ENCODE measurements at regions not wholly inside any gene's neighbourhood (a gene's known extent, or its start where the extent isn't known, plus 50 kb on each side); places are given as distances from the start of the nearest gene placed in this dataset.

DNA sequence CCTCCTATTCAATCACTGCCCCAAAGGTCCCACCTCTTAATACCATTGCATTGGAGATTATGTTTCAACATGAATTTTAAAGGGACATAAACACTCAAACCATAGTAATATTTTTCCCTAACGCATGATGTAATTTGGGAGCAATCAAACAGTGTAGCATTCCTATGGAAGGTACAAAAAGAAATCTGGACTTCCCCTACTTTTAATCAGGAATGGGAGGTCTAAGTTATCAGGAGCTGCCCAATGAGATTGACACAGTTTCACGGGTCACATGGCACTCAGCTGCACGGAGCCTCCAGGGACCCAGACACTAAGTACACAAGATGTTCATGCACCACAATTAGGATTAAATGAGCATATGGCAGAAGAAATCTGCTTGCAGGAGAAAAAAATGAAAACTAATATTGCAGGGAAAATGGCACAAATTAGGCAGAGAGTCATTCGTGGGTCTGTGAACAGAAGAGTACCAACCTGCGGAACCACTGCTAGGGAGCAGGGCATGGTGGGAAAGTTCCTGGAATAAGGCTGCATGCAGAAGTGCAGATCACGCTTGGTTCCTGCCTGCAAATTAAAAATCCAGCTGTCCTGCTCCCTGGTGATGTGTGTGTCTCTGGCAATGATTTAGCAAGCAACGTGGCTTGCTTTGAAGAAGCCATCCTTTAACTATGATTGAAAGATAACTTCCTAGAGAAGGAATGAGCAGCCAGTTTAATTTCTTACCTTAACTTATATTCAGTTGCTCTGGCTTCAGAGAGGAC is 326.6 kb upstream of the ID2 start:
- Mint-ChIP-seq H3K36me3 (ENCODE audit: low read depth) (no peaks in the 10 kb centered on the region), H3K27me3 (no peaks in the 10 kb centered on the region), H3K9me3 (no peaks in the 10 kb centered on the region), H3K4me3 (no peak overlapping the region), H3K4me1 (ENCODE audit: low read depth) (no peaks in the 10 kb centered on the region), H3K27ac (no peak overlapping the region)
- DNase-seq = no peak

DNA sequence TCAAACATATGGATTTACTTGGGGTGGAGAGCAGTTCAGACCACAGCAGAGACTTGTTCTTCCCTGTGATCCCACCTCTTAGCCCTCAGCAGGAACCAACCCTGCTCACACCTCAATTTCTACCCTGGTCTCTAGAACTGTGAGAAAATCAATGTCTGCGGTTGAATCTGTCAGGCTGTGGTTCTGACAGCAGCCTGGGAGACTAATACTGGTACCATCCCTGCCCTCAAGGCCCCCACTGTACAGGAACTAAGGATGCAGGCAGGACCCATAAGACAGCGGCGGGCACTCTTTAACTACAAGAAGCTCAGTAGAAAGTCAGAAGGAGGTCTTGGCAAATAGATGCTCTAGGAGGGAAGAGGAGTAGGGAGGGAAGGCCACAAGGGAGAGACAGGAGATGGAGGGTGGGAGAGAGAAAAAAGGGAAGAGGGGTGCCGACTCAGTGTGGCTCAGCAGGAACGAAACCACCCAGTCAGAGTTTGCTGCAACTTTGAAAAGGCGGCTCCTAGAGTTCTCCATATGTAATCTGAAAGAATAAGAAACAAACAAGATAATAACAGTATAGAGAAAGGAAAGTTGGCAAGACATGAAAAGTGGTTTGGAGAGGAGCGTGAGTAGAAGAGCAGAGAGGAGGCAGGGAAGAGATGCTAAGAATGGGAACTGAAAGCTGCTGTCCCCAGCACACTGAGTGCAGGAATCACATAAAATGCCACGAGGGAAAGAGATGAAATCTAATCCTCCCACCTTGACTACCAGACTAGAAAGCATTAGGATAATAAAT is 323.9 kb upstream of the ID2 start:
- Mint-ChIP-seq H3K4me3 (no peak overlapping the region), H3K27me3 (no peaks in the 10 kb centered on the region), H3K4me1 (ENCODE audit: low read depth) (peaks cover 1% of the 10 kb centered on the region), H3K27ac (no peak overlapping the region), H3K9me3 (no peaks in the 10 kb centered on the region), H3K36me3 (ENCODE audit: low read depth) (no peaks in the 10 kb centered on the region)
- DNase-seq = no peak

- H3K36me3 Mint-ChIP-seq (ENCODE audit: low read depth) = no peaks in the 10 kb centered on the region
- no peaks in the 10 kb centered on the region for H3K27me3 Mint-ChIP-seq
- H3K27ac Mint-ChIP-seq = no peak overlapping the region
- no peaks in the 10 kb centered on the region for H3K9me3 Mint-ChIP-seq
- peaks cover 1% of the 10 kb centered on the region for H3K4me1 Mint-ChIP-seq (ENCODE audit: low read depth)
- no peak for DNase-seq
- no peak overlapping the region for H3K4me3 Mint-ChIP-seq
Measured at GRCh38 chr2:8361930-8362329, 319.9 kb upstream of the ID2 start.

DNA sequence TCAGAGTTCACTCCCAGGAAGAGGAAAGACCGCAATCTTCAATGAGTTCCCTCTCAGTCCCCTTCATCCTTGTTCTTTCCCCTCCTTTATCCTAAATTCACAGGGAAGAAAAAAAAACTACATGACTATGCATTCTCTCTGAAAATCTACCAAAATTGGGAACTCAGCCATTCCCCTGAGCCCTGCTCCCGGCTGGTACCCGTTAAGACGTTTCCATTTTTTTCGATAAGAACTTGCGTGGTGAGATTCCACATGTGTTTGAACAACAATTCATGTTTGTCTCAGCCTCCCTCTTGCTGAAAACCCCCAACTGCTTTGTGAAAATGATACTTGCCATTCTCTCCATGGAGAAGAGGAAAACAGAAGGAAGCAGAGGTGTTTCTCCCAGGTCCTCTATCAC is 318.7 kb upstream of the ID2 start:
- Mint-ChIP-seq H3K36me3 (ENCODE audit: low read depth) (no peaks in the 10 kb centered on the region), H3K9me3 (no peaks in the 10 kb centered on the region), H3K27me3 (no peaks in the 10 kb centered on the region), H3K27ac (no peak overlapping the region), H3K4me3 (no peak overlapping the region), H3K4me1 (ENCODE audit: low read depth) (peaks cover 1% of the 10 kb centered on the region)
- DNase-seq = no peak

DNA sequence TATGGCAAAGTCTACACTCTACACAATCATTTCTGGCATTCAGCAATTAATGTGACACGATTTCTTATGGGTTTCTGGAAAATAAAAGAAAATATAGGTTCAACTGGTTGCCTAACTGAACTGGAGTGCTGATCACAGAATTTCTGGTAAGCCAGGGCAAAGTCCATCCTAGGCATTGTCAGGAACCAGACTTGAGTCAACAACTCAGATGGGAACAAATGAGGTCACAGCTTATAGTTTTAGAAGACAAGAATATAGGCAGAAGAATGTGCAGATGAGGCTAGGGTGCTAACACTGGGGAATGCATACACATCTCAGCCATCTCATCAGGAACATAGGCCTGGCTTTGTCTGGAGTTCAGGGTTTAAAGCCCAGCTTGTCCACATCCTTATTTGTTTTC is 317.2 kb upstream of the ID2 start:
- no peaks in the 10 kb centered on the region for H3K9me3 Mint-ChIP-seq
- H3K27me3 Mint-ChIP-seq = no peaks in the 10 kb centered on the region
- no peak overlapping the region for H3K4me3 Mint-ChIP-seq
- DNase-seq = no peak
- H3K36me3 Mint-ChIP-seq (ENCODE audit: low read depth) = no peaks in the 10 kb centered on the region
- H3K4me1 Mint-ChIP-seq (ENCODE audit: low read depth) = peaks cover 1% of the 10 kb centered on the region
- no peak overlapping the region for H3K27ac Mint-ChIP-seq

GRCh38 chr2:8365331-8365910 is 316.4 kb upstream of the ID2 start:
- Mint-ChIP-seq H3K9me3 (no peaks in the 10 kb centered on the region), H3K27ac (no peak overlapping the region), H3K4me3 (no peak overlapping the region), H3K27me3 (no peaks in the 10 kb centered on the region), H3K4me1 (ENCODE audit: low read depth) (peaks cover 1% of the 10 kb centered on the region), H3K36me3 (ENCODE audit: low read depth) (no peaks in the 10 kb centered on the region)
- DNase-seq = no peak

GRCh38 chr2:8367833-8368232 is 314.0 kb upstream of the ID2 start:
- Mint-ChIP-seq H3K27me3 (no peaks in the 10 kb centered on the region), H3K4me1 (ENCODE audit: low read depth) (no peaks in the 10 kb centered on the region), H3K9me3 (no peaks in the 10 kb centered on the region), H3K27ac (no peak overlapping the region), H3K4me3 (no peak overlapping the region), H3K36me3 (ENCODE audit: low read depth) (no peaks in the 10 kb centered on the region)
- no peak for DNase-seq

DNA sequence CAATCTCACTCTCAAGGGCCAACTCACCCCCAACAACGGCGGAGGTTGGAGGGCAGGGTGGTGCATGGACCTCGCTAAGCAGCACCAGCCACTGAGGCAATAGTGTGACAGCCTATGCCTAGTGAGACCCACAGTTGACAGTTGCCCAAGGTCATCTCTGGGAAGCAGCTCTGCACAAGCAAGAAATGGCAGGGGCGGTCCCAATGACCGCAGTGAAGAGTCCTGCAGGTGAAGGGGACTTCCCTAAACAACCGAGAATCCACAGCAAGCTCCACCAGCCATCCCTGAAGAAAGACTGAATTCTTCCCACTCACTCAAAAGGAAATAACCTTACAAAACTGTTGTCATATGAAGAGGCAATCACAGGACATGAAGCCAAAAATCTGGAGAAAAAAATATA is 313.4 kb upstream of the ID2 start:
- no peak overlapping the region for H3K4me3 Mint-ChIP-seq
- H3K36me3 Mint-ChIP-seq (ENCODE audit: low read depth) = no peaks in the 10 kb centered on the region
- H3K9me3 Mint-ChIP-seq = no peaks in the 10 kb centered on the region
- no peaks in the 10 kb centered on the region for H3K4me1 Mint-ChIP-seq (ENCODE audit: low read depth)
- H3K27me3 Mint-ChIP-seq = no peaks in the 10 kb centered on the region
- H3K27ac Mint-ChIP-seq = no peak overlapping the region
- DNase-seq = no peak

DNA sequence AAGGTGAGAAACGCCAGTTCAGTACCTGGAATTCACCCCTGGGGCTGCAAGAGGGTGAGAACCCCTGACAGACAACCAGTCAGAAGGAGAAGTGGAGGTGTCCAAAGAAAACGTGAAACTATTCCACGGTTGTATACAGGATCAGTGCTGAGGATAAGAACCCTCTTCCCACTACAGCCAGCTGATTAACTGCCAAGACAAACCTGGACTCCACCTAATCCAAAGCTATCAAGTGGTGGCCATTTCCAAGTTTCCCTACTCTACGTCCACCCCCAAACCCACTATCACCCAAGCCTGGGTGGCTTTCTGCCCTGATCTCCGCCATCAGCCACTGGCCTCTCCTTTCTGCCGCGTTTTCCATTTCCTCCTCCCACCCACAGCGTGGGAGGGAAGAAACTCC is 312.3 kb upstream of the ID2 start:
- no peak for DNase-seq
- no peaks in the 10 kb centered on the region for H3K27me3 Mint-ChIP-seq
- no peaks in the 10 kb centered on the region for H3K36me3 Mint-ChIP-seq (ENCODE audit: low read depth)
- H3K9me3 Mint-ChIP-seq = no peaks in the 10 kb centered on the region
- H3K27ac Mint-ChIP-seq = no peak overlapping the region
- no peak overlapping the region for H3K4me3 Mint-ChIP-seq
- no peaks in the 10 kb centered on the region for H3K4me1 Mint-ChIP-seq (ENCODE audit: low read depth)

GRCh38 chr2:8370258-8370802 is 311.5 kb upstream of the ID2 start:
- no peak overlapping the region for H3K4me3 Mint-ChIP-seq

DNA sequence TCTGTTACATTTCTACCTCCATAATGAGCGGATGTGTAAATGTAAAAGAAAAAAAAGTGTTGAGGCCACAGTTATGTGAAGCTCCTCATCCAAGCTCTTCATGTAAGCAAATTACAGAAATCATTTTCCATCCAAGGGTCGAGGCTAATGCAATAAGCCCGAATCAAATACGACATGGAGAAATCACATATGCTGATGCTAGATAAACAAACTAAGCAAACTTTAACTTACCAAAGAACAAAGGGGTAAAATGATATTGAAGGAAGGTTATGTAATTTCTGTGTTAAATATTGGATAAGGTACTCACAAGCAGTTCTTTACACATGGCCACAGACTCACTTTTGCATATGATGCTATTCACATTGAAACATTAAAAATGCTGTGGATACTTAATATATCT is 310.2 kb upstream of the ID2 start:
- Mint-ChIP-seq H3K27ac (no peak overlapping the region), H3K9me3 (no peaks in the 10 kb centered on the region), H3K27me3 (no peaks in the 10 kb centered on the region), H3K4me3 (no peak overlapping the region), H3K4me1 (ENCODE audit: low read depth) (peaks cover 3% of the 10 kb centered on the region), H3K36me3 (ENCODE audit: low read depth) (no peaks in the 10 kb centered on the region)
- DNase-seq = no peak

More at GRCh38 chr2:8370258-8370802, 311.5 kb upstream of the ID2 start:
- Mint-ChIP-seq H3K9me3 (no peaks in the 10 kb centered on the region), H3K27me3 (no peaks in the 10 kb centered on the region), H3K4me1 (ENCODE audit: low read depth) (no peaks in the 10 kb centered on the region), H3K36me3 (ENCODE audit: low read depth) (no peaks in the 10 kb centered on the region), H3K27ac (no peak overlapping the region)
- no peak for DNase-seq

DNA sequence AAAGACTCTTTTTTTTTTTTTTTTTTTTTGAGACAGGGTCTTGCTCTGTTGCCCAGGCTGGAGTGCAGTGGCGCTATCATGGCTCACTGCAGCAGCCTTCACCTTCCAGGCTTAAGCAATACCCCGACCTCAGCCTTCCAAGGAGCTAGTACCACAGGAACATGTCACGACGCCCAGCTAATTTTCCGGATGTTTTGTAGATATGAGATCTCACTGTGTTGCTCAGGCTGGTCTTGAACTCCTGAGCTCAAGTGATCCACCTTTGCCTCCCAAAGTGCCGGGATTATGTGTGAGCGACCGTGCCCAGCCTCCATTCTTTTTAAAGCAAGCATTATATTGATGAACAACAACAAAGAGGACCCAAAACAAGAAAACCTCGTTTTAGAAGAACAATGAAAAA is 307.1 kb upstream of the ID2 start:
- Mint-ChIP-seq H3K9me3 (no peaks in the 10 kb centered on the region), H3K27ac (no peak overlapping the region), H3K4me1 (ENCODE audit: low read depth) (peaks cover 34% of the 10 kb centered on the region), H3K27me3 (peaks cover 9% of the 10 kb centered on the region), H3K4me3 (no peak overlapping the region), H3K36me3 (ENCODE audit: low read depth) (no peaks in the 10 kb centered on the region)
- DNase-seq = no peak

DNA sequence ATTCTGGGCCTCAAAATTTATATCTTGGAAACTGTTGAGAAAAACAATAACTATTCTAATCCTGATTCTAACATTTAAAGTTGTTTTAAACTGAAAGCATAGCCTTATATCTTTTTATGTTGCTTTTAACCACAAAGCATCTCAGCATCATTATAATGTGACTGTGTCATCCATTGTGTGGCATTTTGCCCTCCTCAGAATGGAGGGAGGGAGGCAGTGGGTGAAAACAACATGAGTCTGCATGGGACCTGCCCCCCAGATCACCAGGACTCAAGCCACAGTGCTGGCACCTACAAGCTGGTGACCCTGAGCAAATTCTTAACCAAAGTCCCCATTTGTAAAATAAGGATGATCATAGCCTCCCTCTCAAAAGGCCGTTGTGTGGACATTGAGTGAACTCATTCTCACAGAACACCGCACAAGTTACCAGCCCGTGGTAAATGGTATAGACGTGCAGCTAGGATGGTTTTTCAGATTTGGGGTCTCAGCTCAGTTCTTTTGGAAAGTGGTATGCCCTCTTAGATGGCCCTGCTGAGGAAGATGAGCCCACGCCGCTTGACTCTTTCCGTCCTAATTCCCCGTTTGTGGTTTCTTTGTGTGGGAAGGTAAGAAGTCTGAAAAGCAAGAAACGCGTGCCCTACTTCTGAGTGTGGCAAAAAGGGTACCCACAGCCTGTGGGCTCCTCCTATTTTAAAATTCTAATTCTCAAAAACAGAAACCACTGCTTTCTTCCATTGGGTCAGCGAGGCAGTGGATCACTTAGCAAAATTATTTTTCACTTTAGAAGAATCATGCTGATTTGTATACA is 305.0 kb upstream of the ID2 start:
- Mint-ChIP-seq H3K9me3 (no peaks in the 10 kb centered on the region), H3K4me1 (ENCODE audit: low read depth) (peaks cover 37% of the 10 kb centered on the region), H3K27me3 (peaks cover 12% of the 10 kb centered on the region), H3K27ac (peak overlapping the region; percentile 66), H3K4me3 (peak overlapping the region; percentile 5), H3K36me3 (ENCODE audit: low read depth) (no peaks in the 10 kb centered on the region)
- DNase-seq = no peak

- H3K27me3 Mint-ChIP-seq = peaks cover 12% of the 10 kb centered on the region
- H3K27ac Mint-ChIP-seq = peak overlapping the region; percentile 45
- H3K4me1 Mint-ChIP-seq (ENCODE audit: low read depth) = peaks cover 37% of the 10 kb centered on the region
- H3K36me3 Mint-ChIP-seq (ENCODE audit: low read depth) = no peaks in the 10 kb centered on the region
- no peak overlapping the region for H3K4me3 Mint-ChIP-seq
- DNase-seq = no peak
- no peaks in the 10 kb centered on the region for H3K9me3 Mint-ChIP-seq
Measured at GRCh38 chr2:8378016-8378810, 303.6 kb upstream of the ID2 start.

Data from activated T-cell treated with anti-CD3 and anti-CD28 coated beads, Interleukin-2, amount 50 U/mL, for 24 hours (primary cell).